Spleen (tissue), 11 donors: ENCODE measurements at regions not wholly inside any gene's neighbourhood (a gene's known extent, or its start where the extent isn't known, plus 50 kb on each side); places are given as distances from the start of the nearest gene placed in this dataset.

Experiments
- DNase-seq: peaks from one replicate; pipeline ENCODE4 v3.0.0-alpha.2; 2020
- H3K27ac ChIP-seq, 8 donors: fragments of 200-600 bp; sonication (generic) in 7 of 8; 1 replicate in 4 of 8; 2 replicates in 4 of 8; pipeline versions ENCODE4 v1.5.0 to v1.8.0; 2016 to 2021; ENCODE audit warnings: inconsistent platforms in 4 of 8, mild to moderate bottlenecking in 4 of 8, moderate library complexity in 1 of 8
- H3K27me3 ChIP-seq, 7 donors: fragments of 200-600 bp; sonication (generic) in 6 of 7; replicated peaks in 1 of 7; 1 replicate in 4 of 7; 2 replicates in 3 of 7; pipeline versions ENCODE4 v1.5.0 to v1.8.0; 2016 to 2021; ENCODE audit warnings: inconsistent platforms in 3 of 7, mild to moderate bottlenecking in 1 of 7
- H3K36me3 ChIP-seq, 6 donors: fragments of 200-600 bp; sonication (generic) in 5 of 6; 1 replicate in 4 of 6; 2 replicates in 2 of 6; pipeline versions ENCODE4 v1.5.0 to v1.8.0; 2016 to 2021; ENCODE audit warnings: inconsistent platforms in 2 of 6
- H3K4me1 ChIP-seq, 6 donors: fragments of 200-600 bp; sonication (generic) in 5 of 6; 1 replicate in 3 of 6; 2 replicates in 3 of 6; pipeline versions ENCODE4 v1.5.0 to v1.8.0; 2016 to 2021; ENCODE audit warnings: inconsistent platforms in 3 of 6
- H3K4me3 ChIP-seq, 8 donors: fragments of 200-600 bp; sonication (generic) in 7 of 8; 1 replicate in 4 of 8; 2 replicates in 4 of 8; pipeline versions ENCODE4 v1.5.0 to v1.8.0; 2016 to 2021; ENCODE audit warnings: inconsistent platforms in 4 of 8, mild to moderate bottlenecking in 4 of 8, moderate library complexity in 2 of 8
- H3K9me3 ChIP-seq, 8 donors: fragments of 200-600 bp; sonication (generic) in 7 of 8; 1 replicate in 4 of 8; 2 replicates in 4 of 8; pipeline versions ENCODE4 v1.5.0 to v1.8.0; 2016 to 2021; ENCODE audit warnings: inconsistent platforms in 4 of 8
- POLR2A ChIP-seq, 3 donors: fragments of 450-650 bp; IDR thresholded peaks; one replicate each; pipeline ENCODE4 v1.5.1; 2017; ENCODE audit warnings: antibody characterized with exemption in 3 of 3, mild to moderate bottlenecking in 1 of 3
- POLR2AphosphoS5 ChIP-seq, 3 donors: sonication (generic); formaldehyde crosslinking; IDR thresholded peaks; one replicate each; pipeline ENCODE4 v1.5.1; 2017; ENCODE audit warnings: antibody characterized with exemption in 3 of 3
- whole genome bisulfite sequencing, 5 donors: extraction: QIAGEN DNeasy Blood & Tissue Kit in 3 of 5; methylation state at CpG; one replicate each; pipeline versions ENCODE4 v1.1.5 to v1.1.7; 2013 to 2018; 5-methylcytosine and 5-hydroxymethylcytosine counted together
- intact Hi-C: fragments of 100-400 bp; cut with DNase I; formaldehyde crosslinking; loops from one replicate; pipeline ENCODE4 v1.15.0; 2023; ENCODE audit warnings: low total_unique reads
- TF ChIP-seq, protein P1 (sequence below), 11 experiments: fragments of 200-600 bp in 7 of 11; fragments of 450-650 bp in 4 of 11; sonication (generic) in 4 of 11; IDR thresholded peaks in 8 of 11; conservative IDR thresholded peaks in 3 of 11; 1 replicate in 7 of 11; 2 replicates in 4 of 11; pipeline versions ENCODE4 v1.4.0 to v1.8.0; 2016 to 2021; ENCODE audit warnings: antibody characterized with exemption in 11 of 11, inconsistent platforms in 4 of 11, mild to moderate bottlenecking in 1 of 11
- donor health status: healthy with polysubstance abuse.
- donor health status: DM: no; HTN: no; CAD: no; lungs with moderate emphysema.
- donor health status: DM: no; HTN: no; CAD: no.
- donor health status: Bipolar disorder and iron deficiency.
- donor health status: healthy.
- donor health status: DM: no; HTN: no; CAD: no.
- donor health status: DM: yes; HTN: yes; CAD: no.

DNA sequence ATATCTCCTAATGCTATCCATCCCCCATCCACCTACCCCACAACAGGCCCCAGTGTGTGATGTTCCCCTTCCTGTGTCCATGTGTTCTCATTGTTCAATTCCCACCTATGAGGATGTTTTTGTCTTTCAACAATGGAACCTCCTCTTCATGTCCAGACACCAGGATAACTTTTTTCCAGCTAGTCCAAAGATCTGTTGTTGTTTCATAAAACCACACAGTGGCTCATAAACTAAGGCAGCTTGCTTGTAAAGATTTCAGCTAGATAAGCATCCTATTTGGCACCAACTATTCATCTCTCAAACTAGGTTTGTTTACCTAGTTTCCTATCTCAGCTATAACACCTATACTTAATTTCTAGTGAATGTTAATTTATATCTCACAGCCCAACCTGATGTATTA, 937.7 kb downstream of the TRIB2 start:
- no peak overlapping the region for H3K4me3 ChIP-seq
- no peaks in the 10 kb centered on the region for H3K27me3 ChIP-seq
- no peak overlapping the region for H3K27ac ChIP-seq
- intact Hi-C loops, result no loop called here
- no peaks in the 10 kb centered on the region for H3K4me1 ChIP-seq
- no peak for DNase-seq
- peaks cover 0 to 22% (median 13%) of the 10 kb centered on the region in 8 donors for H3K9me3 ChIP-seq
- TF ChIP-seq POLR2AphosphoS5 (IDR thresholded peaks at IDR 0.05), result no peak
- TF ChIP-seq, protein P1, sequence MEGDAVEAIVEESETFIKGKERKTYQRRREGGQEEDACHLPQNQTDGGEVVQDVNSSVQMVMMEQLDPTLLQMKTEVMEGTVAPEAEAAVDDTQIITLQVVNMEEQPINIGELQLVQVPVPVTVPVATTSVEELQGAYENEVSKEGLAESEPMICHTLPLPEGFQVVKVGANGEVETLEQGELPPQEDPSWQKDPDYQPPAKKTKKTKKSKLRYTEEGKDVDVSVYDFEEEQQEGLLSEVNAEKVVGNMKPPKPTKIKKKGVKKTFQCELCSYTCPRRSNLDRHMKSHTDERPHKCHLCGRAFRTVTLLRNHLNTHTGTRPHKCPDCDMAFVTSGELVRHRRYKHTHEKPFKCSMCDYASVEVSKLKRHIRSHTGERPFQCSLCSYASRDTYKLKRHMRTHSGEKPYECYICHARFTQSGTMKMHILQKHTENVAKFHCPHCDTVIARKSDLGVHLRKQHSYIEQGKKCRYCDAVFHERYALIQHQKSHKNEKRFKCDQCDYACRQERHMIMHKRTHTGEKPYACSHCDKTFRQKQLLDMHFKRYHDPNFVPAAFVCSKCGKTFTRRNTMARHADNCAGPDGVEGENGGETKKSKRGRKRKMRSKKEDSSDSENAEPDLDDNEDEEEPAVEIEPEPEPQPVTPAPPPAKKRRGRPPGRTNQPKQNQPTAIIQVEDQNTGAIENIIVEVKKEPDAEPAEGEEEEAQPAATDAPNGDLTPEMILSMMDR (IDR thresholded peaks at IDR 0.05 in 8 of 11, conservative IDR thresholded peaks at IDR 0.05 in 3 of 11), result no peak
- no peak for TF ChIP-seq POLR2A (IDR thresholded peaks at IDR 0.05)
- no peaks in the 10 kb centered on the region for H3K36me3 ChIP-seq

DNA sequence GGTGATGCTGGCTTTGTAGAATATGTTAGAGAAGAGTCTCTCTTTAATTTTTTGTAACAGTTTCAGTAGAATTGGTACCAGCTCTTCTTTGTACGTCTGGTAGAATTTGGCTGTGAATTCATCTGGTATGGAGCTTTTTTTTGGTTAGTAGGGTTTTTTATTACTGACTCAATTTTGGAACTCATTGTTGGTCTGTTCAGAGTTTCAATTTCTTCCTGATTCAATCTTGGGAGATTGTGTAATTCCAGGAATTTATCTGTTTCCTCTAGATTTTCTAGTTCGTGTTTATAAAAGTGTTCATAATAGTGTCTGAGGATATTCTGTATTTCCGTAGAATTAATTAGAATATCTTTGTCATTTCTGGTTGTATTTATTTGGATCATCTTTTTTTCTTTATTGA, 943.5 kb downstream of the TRIB2 start:
- WGBS, 5 donors, result 63 to 74% (median 73%) methylated on average over 3 of the region's 3 CpGs
- Histone ChIP-seq H3K4me1 (no peaks in the 10 kb centered on the region), H3K36me3 (no peaks in the 10 kb centered on the region), H3K4me3 (no peak overlapping the region), H3K27ac (no peak overlapping the region), H3K27me3 (no peaks in the 10 kb centered on the region), H3K9me3 (peaks cover 0 to 14% (median under 1%) of the 10 kb centered on the region in 8 donors)
- intact Hi-C loops, result no loop called here
- TF ChIP-seq, protein P1 (IDR thresholded peaks at IDR 0.05 in 8 of 11, conservative IDR thresholded peaks at IDR 0.05 in 3 of 11), result no peak
- TF ChIP-seq POLR2A (IDR thresholded peaks at IDR 0.05) (no peak), POLR2AphosphoS5 (IDR thresholded peaks at IDR 0.05) (no peak)
- no peak for DNase-seq

DNA sequence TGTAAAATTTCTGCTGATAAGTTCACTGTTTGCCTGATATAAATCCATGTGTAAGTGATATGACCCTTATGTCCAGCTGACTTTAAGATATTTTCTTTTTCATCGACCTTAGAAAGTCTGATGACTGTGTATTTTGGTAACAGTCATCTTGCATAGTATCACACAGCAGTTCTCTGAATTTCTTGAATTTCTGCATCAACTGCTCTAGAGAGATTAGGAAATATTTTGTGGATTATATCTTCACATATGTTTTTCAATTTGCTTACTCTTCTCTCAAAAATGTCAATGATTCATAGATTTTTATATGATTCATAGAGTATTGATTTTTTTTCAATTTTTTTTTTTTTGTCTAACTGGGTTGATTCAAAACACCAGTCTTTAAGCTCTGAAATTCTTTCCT, 945.3 kb downstream of the TRIB2 start:
- H3K27ac ChIP-seq, result no peak overlapping the region
- peaks cover 0 to 22% (median 2%) of the 10 kb centered on the region in 8 donors for H3K9me3 ChIP-seq
- 62 to 91% (median 76%) methylated on average over 1 of the region's 1 CpG for WGBS, 5 donors
- intact Hi-C loops, result no loop called here
- no peaks in the 10 kb centered on the region for H3K4me1 ChIP-seq
- no peak for DNase-seq
- no peak overlapping the region for H3K4me3 ChIP-seq
- no peaks in the 10 kb centered on the region for H3K36me3 ChIP-seq
- no peaks in the 10 kb centered on the region for H3K27me3 ChIP-seq
- no peak for TF ChIP-seq POLR2AphosphoS5 (IDR thresholded peaks at IDR 0.05)
- TF ChIP-seq POLR2A (IDR thresholded peaks at IDR 0.05), result no peak
- TF ChIP-seq, protein P1 (IDR thresholded peaks at IDR 0.05 in 8 of 11, conservative IDR thresholded peaks at IDR 0.05 in 3 of 11), result no peak

DNA sequence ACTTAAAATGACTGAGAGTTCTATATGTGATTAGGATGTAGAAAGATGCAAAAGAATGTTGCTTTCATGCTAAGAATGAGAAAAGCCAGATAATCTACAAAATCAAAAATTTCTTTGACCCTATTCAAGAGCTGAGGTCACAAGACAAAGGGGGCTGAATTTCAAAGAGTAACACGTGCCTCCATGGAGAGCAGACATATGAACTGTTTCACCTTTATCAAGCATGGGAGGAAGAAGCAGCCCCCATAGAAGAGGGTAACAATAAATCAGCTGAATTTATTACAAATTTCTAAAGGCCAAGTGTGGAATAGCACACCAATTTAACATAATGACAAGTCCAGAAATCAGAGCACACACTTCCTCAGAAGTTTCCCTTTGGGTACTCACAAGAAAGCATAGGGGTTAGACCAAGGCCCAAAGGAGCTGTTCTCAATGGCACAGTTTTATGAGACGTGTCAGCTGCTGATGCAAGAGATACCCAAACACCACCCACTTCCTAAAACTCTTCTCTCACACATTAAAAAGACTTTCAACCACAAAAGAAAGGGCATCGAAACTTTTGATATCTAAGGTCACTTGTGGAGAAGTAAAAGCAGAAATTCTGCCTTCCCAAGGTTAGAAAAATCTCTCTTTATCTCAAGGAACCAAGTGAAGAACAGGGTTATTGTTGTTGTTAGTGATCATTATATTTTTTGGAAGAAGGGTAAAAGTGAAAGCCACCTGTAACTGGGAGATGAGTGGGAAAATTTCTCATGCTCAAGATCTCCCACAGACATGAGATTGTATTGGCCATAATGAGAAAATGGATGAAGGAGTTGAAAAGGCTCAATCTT, 950.1 kb downstream of the TRIB2 start:
- TF ChIP-seq, protein P1 (IDR thresholded peaks at IDR 0.05 in 8 of 11, conservative IDR thresholded peaks at IDR 0.05 in 3 of 11), result no peak
- TF ChIP-seq POLR2A (IDR thresholded peaks at IDR 0.05), result no peak
- TF ChIP-seq POLR2AphosphoS5 (IDR thresholded peaks at IDR 0.05), result no peak
- Histone ChIP-seq H3K27me3 (no peaks in the 10 kb centered on the region), H3K4me1 (no peaks in the 10 kb centered on the region), H3K27ac (no peak overlapping the region), H3K36me3 (no peaks in the 10 kb centered on the region), H3K9me3 (peaks cover 0 to 20% (median 2%) of the 10 kb centered on the region in 8 donors), H3K4me3 (no peak overlapping the region)
- intact Hi-C loops, result no loop called here
- no peak for DNase-seq
- WGBS, 5 donors, result 35 to 45% (median 41%) methylated on average over 3 of the region's 3 CpGs
